GM18502 (cell line): ENCODE measurements at regions not wholly inside any gene's neighbourhood (a gene's known extent, or its start where the extent isn't known, plus 50 kb on each side); places are given as distances from the start of the nearest gene placed in this dataset.
"Not testable (repeated sequence)": the region's sequence is repeated elsewhere in the genome, so short reads cannot be mapped to it uniquely, and the experiment has no call there.

Experiments used
- ATAC-seq: cut with Tn5 transposase; IDR thresholded peaks from one replicate; pipeline ENCODE4 v1.9.1; 2021; ENCODE audit warnings: mild to moderate bottlenecking; ENCODE audit not compliant: unreplicated experiment, poor library complexity

DNA sequence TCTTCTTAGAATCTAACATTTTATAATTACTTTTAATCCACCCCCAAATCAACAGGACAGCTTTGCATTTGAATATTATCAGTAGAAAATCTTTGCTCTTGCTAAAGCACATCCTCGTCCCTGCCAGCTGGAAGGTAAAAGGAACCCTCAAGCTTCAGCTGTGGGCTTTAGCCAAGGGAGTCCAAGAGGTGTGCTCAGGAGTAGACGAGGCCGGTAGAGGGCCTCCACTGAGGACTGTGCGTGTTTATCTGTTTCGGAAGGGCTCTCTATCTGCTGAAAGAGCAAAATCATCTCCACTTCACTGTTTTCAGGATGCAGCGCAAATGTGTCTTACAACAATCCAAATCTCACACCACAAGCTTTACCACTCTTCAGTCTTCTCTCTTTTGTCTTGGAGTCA, 257.4 kb upstream of the IL12A start:
- no peak for ATAC-seq

DNA sequence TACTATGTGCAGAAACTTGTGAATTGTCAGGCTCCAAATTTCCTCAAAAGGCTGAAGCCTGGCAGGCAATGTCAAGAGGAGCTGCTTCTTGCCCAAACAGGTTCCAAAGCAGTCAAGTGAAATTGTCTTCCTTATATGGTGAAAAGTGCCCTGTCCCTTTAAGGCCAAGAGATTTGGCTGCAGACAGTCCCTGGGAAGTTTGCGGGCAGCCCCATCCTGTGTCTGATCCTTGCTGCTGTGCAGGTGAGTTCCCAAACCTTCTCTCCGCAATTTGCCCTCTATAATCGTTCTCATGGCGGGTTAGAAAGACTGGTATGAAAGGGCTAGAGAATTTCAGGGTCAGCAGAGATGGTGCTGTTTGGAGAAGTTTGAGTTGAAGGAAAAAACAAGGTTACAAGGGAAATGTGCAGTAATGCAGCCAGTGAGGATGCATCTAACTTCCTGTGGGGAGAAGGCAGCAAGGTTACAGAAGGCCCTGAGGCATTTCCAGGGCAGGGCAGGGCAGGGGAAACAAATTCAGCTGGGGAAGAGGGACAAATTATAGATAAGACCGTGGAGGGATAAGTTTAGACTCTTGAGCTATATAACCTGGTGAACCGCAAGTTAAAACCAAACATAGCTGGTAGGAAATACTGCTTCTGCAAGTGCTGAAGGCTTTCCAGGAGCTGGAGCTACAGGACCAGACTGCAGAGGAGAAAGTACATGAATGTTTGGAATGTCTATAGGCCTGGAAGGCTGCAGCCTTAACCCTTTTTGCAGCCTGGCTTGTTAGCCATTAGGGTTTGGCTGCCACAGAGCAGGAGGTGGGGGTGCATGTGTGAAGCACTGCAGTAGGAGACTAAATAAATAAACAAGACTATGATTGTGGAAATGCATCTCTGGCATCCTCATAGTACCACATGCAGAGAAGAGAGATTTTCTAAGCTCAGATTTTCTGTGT, 256.2 kb upstream of the IL12A start:
- no peak for ATAC-seq

DNA sequence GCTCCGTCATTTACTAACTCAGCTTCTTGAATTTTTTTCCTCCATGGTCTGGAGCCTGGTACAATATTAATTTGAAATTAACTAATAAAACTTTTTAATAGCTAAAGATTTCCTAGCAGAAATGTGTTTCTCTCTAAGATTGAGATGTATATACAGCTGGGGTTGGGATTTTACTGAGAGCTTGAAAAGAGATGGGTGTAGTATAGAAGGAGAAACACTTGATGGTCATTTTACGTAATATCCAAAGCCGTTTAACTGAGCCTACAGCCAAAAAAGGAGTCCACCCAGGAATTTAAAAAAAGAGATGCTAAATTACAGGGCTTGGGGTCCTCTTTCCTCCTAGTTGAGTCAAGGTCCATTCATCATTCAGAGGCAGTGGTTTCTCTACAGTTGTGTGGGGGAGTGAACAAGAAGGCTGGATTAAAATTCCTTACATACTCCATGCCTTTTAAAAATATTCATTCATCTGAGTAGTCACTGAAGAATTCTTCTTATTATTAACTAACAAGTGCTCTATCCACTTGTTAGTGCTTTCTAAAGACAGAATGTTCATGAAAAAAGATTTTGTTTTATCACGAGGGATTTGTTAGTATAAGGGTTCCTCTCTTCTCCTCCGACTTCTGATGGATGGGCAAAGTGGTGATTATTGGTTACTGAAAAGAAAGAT, 255.3 kb upstream of the IL12A start:
- no peak for ATAC-seq

DNA sequence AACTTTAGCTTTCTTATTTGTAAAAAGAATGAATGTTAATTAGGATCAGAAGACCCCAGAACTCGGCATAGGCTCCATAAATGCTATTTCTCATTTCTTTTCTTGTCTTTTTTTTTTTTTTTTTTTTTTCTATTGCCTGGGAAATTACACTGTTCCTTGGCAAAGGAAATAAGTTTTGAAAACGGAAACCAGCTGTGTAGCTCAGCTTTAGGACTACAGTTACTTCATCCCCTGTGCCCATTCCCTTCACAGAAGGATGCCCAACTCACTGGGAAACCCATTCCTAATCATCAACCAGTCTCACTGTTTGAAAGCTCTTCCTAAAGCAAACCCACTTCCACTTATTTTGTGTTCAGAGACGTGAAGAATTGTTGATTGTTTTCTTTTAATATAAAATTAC, 254.0 kb upstream of the IL12A start:
- ATAC-seq, result no peak

GRCh38 chr3:159739166-159739565, 249.5 kb upstream of the IL12A start:
- ATAC-seq, result no peak

DNA sequence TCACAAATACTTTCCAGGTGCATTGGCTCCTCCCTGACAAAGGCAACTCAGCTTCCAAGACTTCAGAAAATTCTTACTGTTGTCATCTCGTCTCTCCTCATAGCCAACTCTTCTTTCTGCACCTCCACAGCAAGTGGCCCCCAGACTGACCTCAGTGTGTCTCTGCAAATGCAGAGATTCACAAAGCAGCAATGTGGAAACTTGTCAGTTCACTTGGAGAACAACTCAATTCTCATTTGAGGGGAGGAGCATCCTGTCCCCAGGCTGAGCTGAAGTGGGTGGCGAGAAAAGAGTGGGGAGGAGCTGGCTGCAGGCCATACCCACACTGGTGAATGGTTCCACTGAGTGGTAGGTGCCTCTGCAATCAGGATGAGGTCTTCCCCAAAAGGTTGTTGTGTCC, 248.7 kb upstream of the IL12A start:
- ATAC-seq, result no peak

- no peak for ATAC-seq
Observed at GRCh38 chr3:159741281-159741680, 247.4 kb upstream of the IL12A start.

DNA sequence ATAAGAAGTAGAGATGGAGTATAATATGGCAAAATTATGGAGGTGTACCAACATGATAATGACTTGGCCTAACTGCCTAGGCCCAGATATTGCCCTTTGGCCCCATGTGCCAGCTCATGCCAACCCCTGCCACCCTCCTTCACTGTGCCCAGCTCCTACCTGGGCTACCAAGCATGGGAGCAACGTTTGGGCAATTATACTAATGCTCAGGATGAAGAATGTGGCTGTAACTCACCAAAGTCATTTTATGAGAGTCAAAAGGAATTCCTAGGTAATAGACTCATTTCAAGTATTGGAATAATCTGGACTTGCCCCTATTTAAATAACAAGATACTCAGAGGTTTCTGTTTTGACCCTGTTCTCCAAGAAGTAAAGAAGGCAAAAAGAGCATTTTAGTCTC, 240.2 kb upstream of the IL12A start:
- ATAC-seq, result no peak

GRCh38 chr3:159749406-159749805, 239.2 kb upstream of the IL12A start:
- ATAC-seq, result no peak

- ATAC-seq, result no peak
Observed at GRCh38 chr3:159751146-159751545, 237.5 kb upstream of the IL12A start.

DNA sequence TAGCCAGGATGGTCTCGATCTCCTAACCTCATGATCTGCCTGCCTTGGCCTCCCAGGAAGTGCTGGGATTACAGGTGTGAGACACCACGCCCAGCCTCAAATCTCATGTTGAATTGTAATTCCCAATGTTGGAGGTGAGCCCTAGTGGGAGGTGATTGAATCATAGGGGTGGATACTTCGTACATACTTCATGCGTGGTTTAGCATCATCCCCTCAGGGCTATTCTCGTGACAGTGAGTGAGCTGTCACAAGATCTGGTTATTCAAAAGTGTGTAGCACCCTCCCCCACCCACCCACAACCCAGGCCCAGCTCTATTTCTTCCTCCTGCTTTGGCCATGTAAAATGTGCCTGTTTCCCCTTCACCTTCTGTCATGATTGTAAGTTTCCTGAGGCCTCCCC, 236.9 kb upstream of the IL12A start:
- no peak for ATAC-seq

GRCh38 chr3:159756279-159757207, 232.1 kb upstream of the IL12A start:
- not testable (repeated sequence) for ATAC-seq

DNA sequence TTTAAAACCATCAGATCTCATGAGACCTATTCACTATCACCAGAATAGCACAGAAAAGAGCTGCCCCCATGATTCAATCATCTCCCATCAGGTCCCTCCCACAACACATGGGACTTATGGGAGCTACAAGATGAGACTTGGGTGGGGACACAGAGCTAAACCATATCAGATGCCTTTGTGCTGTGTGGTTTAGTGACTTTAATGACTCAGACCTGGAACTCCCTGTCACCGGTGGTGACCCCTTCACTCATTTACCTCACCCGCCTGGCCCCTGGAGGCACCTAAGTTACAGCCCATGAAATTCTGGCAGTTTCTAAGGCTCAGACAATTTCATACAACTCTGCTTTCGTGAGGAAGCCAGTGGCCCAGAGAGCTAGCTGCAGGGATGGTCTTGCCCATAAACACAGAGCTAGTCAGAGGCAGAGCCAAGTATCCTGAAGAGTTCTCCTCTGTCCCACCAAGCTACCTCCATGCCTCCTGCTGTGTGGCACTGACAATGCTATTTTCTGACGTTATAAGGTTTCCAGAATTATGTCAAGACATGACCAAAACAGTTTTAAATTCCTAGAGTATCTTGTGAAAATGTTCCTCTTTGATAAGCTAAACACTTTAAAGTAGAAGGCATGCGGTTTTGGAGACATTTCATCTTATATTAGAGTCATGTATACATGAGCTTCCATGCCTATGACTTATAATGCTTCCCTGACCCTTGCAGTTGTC, 231.1 kb upstream of the IL12A start:
- ATAC-seq, result no peak

DNA sequence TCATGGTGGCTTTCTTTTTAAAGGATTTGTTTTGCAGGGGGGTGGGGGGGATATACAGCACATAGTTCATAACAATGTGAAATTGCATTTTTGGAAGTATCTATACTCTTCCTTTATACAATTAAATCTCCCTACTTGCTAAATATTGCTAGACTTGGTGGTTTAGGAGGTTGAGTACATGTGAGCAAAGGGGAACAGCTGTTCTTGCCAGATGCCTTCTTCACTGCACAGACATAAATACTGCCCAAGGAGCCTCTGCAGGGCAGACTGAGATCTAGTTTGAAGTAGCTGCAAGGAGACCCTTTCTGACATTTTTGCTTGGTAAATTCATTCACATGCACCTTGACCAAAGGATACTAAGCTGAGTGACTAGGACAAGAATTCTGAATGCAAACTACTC, 228.6 kb upstream of the IL12A start:
- ATAC-seq, result no peak

DNA sequence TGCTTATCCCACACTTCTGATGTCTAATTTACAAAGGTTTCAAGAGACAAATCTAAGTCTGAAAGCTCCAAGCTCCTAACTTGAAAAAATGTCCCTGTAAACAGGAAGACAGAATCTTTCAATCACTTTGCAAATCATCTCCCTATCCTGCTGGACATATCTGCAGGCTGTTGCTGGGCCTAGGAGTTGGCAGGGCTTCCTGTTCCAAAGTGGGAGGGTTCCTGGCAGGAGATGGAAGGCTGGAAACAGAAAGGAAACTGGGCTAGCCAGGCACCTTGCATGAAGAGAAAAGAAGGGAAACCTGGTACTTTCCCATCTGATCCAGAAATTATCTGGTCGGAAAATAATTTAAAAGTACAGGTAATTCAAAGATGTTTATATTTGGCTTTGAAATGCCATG, 227.3 kb upstream of the IL12A start:
- ATAC-seq, result no peak

- no peak for ATAC-seq
Observed at GRCh38 chr3:159761848-159762635, 226.6 kb upstream of the IL12A start.

DNA sequence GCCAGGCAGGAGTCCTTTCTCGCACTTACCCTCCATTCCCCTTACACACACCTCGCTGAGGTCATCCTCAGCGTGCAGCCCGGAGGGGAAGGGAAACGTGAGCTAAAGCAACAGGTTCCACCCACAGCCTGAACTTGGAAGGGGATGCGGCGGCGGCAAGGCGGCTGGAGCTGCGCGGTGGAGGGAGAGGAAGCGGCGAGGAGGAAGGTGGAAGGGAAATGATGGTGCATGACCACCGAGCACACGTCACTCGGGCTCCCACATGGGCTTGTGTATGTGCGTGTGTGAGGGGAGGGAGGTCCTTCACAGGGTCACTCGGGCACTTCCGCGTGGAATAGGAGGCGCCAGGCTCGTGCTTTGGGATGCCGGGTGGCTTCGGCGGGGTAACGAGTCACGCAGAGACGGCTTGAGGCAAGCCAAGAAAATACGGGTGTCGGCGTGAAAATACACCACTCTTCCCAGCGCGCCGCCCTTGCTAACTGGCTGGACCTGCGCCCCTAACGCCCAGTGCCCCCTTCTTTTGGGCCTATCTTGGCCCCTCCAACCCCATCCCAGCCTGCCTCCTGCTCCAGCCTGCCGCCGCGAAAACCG, 225.5 kb upstream of the IL12A start:
- ATAC-seq, result peak; percentile 50

DNA sequence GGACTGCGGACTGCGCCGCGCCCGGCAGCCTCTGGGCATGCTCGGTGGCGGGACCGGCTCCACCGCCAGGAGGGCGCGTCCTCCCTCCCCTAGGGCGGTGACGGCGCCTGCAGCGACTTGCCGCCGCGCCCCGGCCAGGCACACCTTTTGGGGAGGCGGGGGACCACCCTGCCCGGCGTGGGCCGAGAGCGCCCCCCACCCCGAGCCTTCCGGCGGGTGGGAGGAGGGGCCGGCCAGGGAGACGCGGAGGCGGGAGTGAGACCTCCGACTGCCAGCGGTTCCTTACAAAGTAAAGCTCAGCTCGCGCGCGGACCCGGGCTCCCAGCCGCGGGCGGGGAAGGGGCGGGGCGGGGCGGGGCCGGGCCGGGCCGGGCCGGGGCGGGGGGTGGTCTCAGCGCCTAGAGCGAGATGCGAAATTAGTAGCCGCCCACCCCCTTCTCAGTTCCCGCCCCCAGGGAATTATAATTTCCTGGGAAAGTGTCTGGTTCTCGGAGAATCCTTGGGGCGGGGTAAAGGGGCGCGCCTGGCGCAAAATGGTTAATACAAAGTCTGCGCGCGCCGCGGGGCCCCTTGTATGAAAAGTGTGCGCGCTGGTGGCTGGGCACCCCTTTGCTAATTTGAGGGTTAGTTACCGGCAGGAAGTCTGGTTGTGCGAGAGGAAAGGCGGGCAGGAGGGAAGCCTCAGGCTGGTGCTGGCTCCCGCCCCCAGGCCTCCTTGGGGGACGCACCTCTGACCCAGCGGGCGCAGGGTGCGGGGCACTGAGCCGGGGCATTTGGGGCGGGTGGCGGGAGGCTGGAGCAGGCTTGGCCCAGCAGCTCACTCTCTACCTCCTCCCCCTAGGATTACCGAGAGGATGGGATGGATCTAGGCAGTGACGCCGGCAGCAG, 224.8 kb upstream of the IL12A start:
- ATAC-seq, result peak; percentile 79
